ENCODE measurements at regions not wholly inside any gene's neighbourhood (a gene's known extent, or its start where the extent isn't known, plus 50 kb on each side); places are given as distances from the start of the nearest gene placed in this dataset.
"Not testable (repeated sequence)": the region's sequence is repeated elsewhere in the genome, so short reads cannot be mapped to it uniquely, and the experiment has no call there.

GRCh38 chr16:48951621-48952125, 330.0 kb downstream of the CBLN1 start:
- not testable (repeated sequence) for DNase-seq (ENCODE audit: low read depth in 4 of 4, low spot score in 3 of 4)

- DNase-seq (ENCODE audit: low read depth in 4 of 4, low spot score in 3 of 4): no peak
These were observed 331.5 kb downstream of the CBLN1 start for GRCh38 chr16:48950184-48950583.

- DNase-seq (ENCODE audit: low read depth in 4 of 4, low spot score in 3 of 4): no peak
These were observed 332.0 kb downstream of the CBLN1 start for GRCh38 chr16:48949636-48950035.

GRCh38 chr16:48948911-48949310, 332.7 kb downstream of the CBLN1 start:
- no peak for DNase-seq (ENCODE audit: low read depth in 4 of 4, low spot score in 3 of 4)

GRCh38 chr16:48947371-48947713, 334.3 kb downstream of the CBLN1 start:
- DNase-seq (ENCODE audit: low read depth in 4 of 4, low spot score in 3 of 4): no peak

- no peak for DNase-seq (ENCODE audit: low read depth in 4 of 4, low spot score in 3 of 4)
These were observed 334.8 kb downstream of the CBLN1 start for GRCh38 chr16:48946686-48947370.

GRCh38 chr16:48942996-48943395, 333.0 kb upstream of the N4BP1 start:
- no peak for DNase-seq (ENCODE audit: low read depth in 4 of 4, low spot score in 3 of 4)

- DNase-seq (ENCODE audit: low read depth in 4 of 4, low spot score in 3 of 4): no peak
These were observed 326.8 kb upstream of the N4BP1 start for GRCh38 chr16:48936811-48937210.

GRCh38 chr16:48932216-48932855, 322.4 kb upstream of the N4BP1 start:
- DNase-seq (ENCODE audit: low read depth in 4 of 4, low spot score in 3 of 4): no peak

GRCh38 chr16:48930951-48931553, 321.1 kb upstream of the N4BP1 start:
- no peak for DNase-seq (ENCODE audit: low read depth in 4 of 4, low spot score in 3 of 4)

GRCh38 chr16:48919791-48920190, 309.8 kb upstream of the N4BP1 start:
- DNase-seq (ENCODE audit: low read depth in 4 of 4, low spot score in 3 of 4): no peak

GRCh38 chr16:48918520-48919258, 308.7 kb upstream of the N4BP1 start:
- DNase-seq (ENCODE audit: low read depth in 4 of 4, low spot score in 3 of 4): no peak

- DNase-seq (ENCODE audit: low read depth in 4 of 4, low spot score in 3 of 4): no peak
These were observed 306.6 kb upstream of the N4BP1 start for GRCh38 chr16:48916566-48916965.

- no peak for DNase-seq (ENCODE audit: low read depth in 4 of 4, low spot score in 3 of 4)
These were observed 304.1 kb upstream of the N4BP1 start for GRCh38 chr16:48914070-48914469.

GRCh38 chr16:48913384-48913783, 303.4 kb upstream of the N4BP1 start:
- no peak for DNase-seq (ENCODE audit: low read depth in 4 of 4, low spot score in 3 of 4)

- DNase-seq (ENCODE audit: low read depth in 4 of 4, low spot score in 3 of 4): no peak
These were observed 302.4 kb upstream of the N4BP1 start for GRCh38 chr16:48912360-48912759.

- DNase-seq (ENCODE audit: low read depth in 4 of 4, low spot score in 3 of 4): no peak
These were observed 301.7 kb upstream of the N4BP1 start for GRCh38 chr16:48911700-48912099.

- no peak for DNase-seq (ENCODE audit: low read depth in 4 of 4, low spot score in 3 of 4)
These were observed 300.2 kb upstream of the N4BP1 start for GRCh38 chr16:48910214-48910613.

GRCh38 chr16:48909231-48909630, 299.3 kb upstream of the N4BP1 start:
- no peak for DNase-seq (ENCODE audit: low read depth in 4 of 4, low spot score in 3 of 4)

- no peak for DNase-seq (ENCODE audit: low read depth in 4 of 4, low spot score in 3 of 4)
These were observed 298.1 kb upstream of the N4BP1 start for GRCh38 chr16:48907906-48908634.
